GM23338 (cell line): ENCODE measurements at regions not wholly inside any gene's neighbourhood (a gene's known extent, or its start where the extent isn't known, plus 50 kb on each side); places are given as distances from the start of the nearest gene placed in this dataset.

ENCODE experiments used
- ATAC-seq: fragments of 200-7000 bp; cut with Tn5 transposase; 3 replicates; pipeline ENCODE4 v1.9.1; 2020
- DNase-seq: peaks from one replicate; pipeline ENCODE4 v3.0.0-alpha.2; 2015; ENCODE audit warnings: low spot score
- H2AFZ ChIP-seq: fragments of 200-600 bp; sonication (generic); 2 replicates; pipeline ENCODE4 v1.8.0; 2016; ENCODE audit warnings: antibody characterized with exemption, mild to moderate bottlenecking, moderate library complexity
- H3F3A ChIP-seq: fragments of 200-600 bp; sonication (generic); replicated peaks from 2 replicates; pipeline ENCODE4 v1.8.0; 2017; ENCODE audit warnings: antibody characterized with exemption, mixed run types, low read depth
- H3K27ac ChIP-seq: fragments of 200-600 bp; sonication (generic); 2 replicates; pipeline ENCODE4 v1.6.1; 2016; ENCODE audit warnings: low read depth
- H3K27me3 ChIP-seq: fragments of 200-600 bp; sonication (generic); 2 replicates; pipeline ENCODE4 v1.8.0; 2016; ENCODE audit warnings: mild to moderate bottlenecking, mixed run types, moderate library complexity; ENCODE audit not compliant: insufficient read depth
- H3K36me3 ChIP-seq: fragments of 200-600 bp; sonication (generic); 2 replicates; pipeline ENCODE4 v1.8.0; 2016; ENCODE audit warnings: mild to moderate bottlenecking; ENCODE audit not compliant: insufficient read depth
- H3K4me1 ChIP-seq: fragments of 200-600 bp; sonication (generic); 2 replicates; pipeline ENCODE4 v1.8.0; 2016; ENCODE audit warnings: mild to moderate bottlenecking, moderate library complexity; ENCODE audit not compliant: insufficient read depth
- H3K4me2 ChIP-seq: fragments of 200-600 bp; sonication (generic); 2 replicates; pipeline ENCODE4 v1.7.1; 2017; ENCODE audit warnings: mixed run types
- H3K4me3 ChIP-seq: fragments of 200-600 bp; sonication (generic); 2 replicates; pipeline ENCODE4 v1.6.1; 2016; ENCODE audit warnings: mixed run types
- H3K79me2 ChIP-seq: fragments of 200-600 bp; sonication (generic); replicated peaks from 2 replicates; pipeline ENCODE4 v1.8.0; 2017; ENCODE audit warnings: mild to moderate bottlenecking; ENCODE audit not compliant: insufficient read depth
- H3K9me2 ChIP-seq: fragments of 200-600 bp; sonication (generic); 2 replicates; pipeline ENCODE4 v1.8.0; 2017; ENCODE audit not compliant: insufficient read depth
- H4K20me1 ChIP-seq: fragments of 200-600 bp; sonication (generic); replicated peaks from 2 replicates; pipeline ENCODE4 v1.8.0; 2017; ENCODE audit warnings: mild to moderate bottlenecking; ENCODE audit not compliant: insufficient read depth
- H3K27ac Mint-ChIP-seq: 2 replicates; pipeline ENCODE4 v1.8.0; 2020; ENCODE audit warnings: inconsistent platforms, mild to moderate bottlenecking, moderate library complexity, mixed read lengths
- H3K27me3 Mint-ChIP-seq: 3 replicates; pipeline ENCODE4 v1.8.0; 2022; ENCODE audit warnings: low read depth, mild to moderate bottlenecking, moderate library complexity, mixed read lengths, inconsistent platforms; ENCODE audit not compliant: insufficient read depth, poor library complexity
- H3K36me3 Mint-ChIP-seq: 3 replicates; pipeline ENCODE4 v1.8.0; 2021; ENCODE audit warnings: low read depth, mild to moderate bottlenecking, inconsistent platforms, moderate library complexity, mixed read lengths
- H3K4me1 Mint-ChIP-seq: 3 replicates; pipeline ENCODE4 v1.8.0; 2020; ENCODE audit warnings: mild to moderate bottlenecking, inconsistent platforms, mixed read lengths
- H3K4me3 Mint-ChIP-seq: 3 replicates; pipeline ENCODE4 v1.8.0; 2021; ENCODE audit warnings: moderate library complexity, mild to moderate bottlenecking, inconsistent platforms, mixed read lengths
- H3K9me3 Mint-ChIP-seq: 3 replicates; pipeline ENCODE4 v1.8.0; 2020; ENCODE audit warnings: moderate library complexity, mild to moderate bottlenecking, inconsistent platforms, mixed read lengths
- CREB1 ChIP-seq: fragments of 250-450 bp; sonication (Bioruptor Pico); IDR thresholded peaks from 2 replicates; pipeline ENCODE4 v1.5.0; 2020; ENCODE audit warnings: low read depth, mild to moderate bottlenecking, moderate library complexity
- REST ChIP-seq: IDR thresholded peaks from one replicate; pipeline ENCODE4 v1.6.1; 2018; ENCODE audit warnings: antibody characterized with exemption; ENCODE audit not compliant: unreplicated experiment
- STAT1 ChIP-seq: IDR thresholded peaks from one replicate; pipeline ENCODE4 v1.6.1; 2016; ENCODE audit warnings: antibody characterized with exemption; ENCODE audit not compliant: unreplicated experiment
- ZNF462 ChIP-seq: fragments of 250-450 bp; sonication (Bioruptor Pico); IDR thresholded peaks from 2 replicates; pipeline ENCODE4 v1.5.0; 2020; ENCODE audit warnings: mild to moderate bottlenecking, moderate library complexity

DNA sequence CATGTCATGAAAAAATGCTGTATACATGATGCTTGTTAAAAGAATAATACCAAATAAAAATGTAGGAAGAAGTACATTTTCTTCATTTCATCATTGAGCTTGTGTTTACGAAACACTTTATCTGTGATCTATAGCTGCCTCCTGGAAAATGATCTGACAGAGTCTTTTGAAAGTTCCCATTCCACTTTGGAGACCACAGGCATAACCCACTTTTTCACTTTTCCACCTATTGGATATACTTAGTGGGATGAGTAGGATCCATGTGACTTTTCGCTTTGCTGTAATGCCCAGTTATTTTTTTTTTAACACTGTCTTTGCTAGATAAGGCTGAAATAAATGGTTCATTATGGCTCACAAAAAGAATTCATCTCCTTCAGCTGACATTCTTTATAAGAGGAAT, 773.0 kb upstream of the AMELY start (continued):
- TF ChIP-seq ZNF462 (no peak), CREB1 (CRISPR knock-in tag) (no peak), REST (no peak)

DNA sequence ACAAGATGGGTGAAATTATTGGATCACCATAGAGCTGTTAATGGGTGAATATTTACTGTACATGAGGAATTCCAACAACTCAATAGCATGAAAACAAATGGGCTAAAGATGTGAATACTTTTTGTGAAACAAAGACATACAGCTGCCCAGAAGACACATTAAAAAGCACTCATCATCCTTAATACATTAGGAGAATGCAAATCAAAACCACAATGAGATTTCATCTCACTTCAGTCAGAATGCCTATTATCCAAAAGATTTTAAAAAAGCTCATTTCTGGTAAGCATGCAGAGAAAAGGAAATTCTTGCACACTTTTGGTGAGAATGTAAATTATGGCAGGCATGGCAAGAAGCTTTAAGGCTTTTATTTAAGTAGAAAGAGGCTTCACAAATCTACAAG, 770.8 kb upstream of the AMELY start:
- Histone ChIP-seq H2AFZ (no peak overlapping the region), H3K36me3 (no peaks in the 10 kb centered on the region), H3K4me3 (no peak overlapping the region), H3K9me2 (no peaks in the 10 kb centered on the region), H3K79me2 (no peaks in the 10 kb centered on the region), H3K4me2 (no peak overlapping the region), H3K27ac (no peak overlapping the region), H3K27me3 (no peaks in the 10 kb centered on the region), H4K20me1 (no peaks in the 10 kb centered on the region), H3K4me1 (no peaks in the 10 kb centered on the region), H3F3A (no peaks in the 10 kb centered on the region)
- no peak overlapping the region for H3K27ac Mint-ChIP-seq
- H3K36me3 Mint-ChIP-seq = no peaks in the 10 kb centered on the region
- peaks cover 2% of the 10 kb centered on the region for H3K27me3 Mint-ChIP-seq
- no peak overlapping the region for H3K4me3 Mint-ChIP-seq
- ATAC-seq = no peak
- H3K9me3 Mint-ChIP-seq = no peaks in the 10 kb centered on the region; the same call in 2 of the 3 replicates
- no peak for DNase-seq
- H3K4me1 Mint-ChIP-seq = no peaks in the 10 kb centered on the region
- TF ChIP-seq STAT1 (no peak), REST (no peak)
